IPS-18a (cell line): ENCODE measurements at regions not wholly inside any gene's neighbourhood (a gene's known extent, or its start where the extent isn't known, plus 50 kb on each side); places are given as distances from the start of the nearest gene placed in this dataset.

Experiments used
- H3K27ac ChIP-seq: one replicate; pipeline ENCODE4 v1.5.1; 2013; ENCODE audit warnings: low read length
- H3K27me3 ChIP-seq: one replicate; pipeline ENCODE4 v1.6.1; 2013; ENCODE audit warnings: mild to moderate bottlenecking, low read length; ENCODE audit not compliant: control insufficient read depth, insufficient read depth
- H3K36me3 ChIP-seq: one replicate; pipeline ENCODE4 v1.6.1; 2013; ENCODE audit warnings: low read depth, low read length; ENCODE audit not compliant: control insufficient read depth
- H3K4me1 ChIP-seq: one replicate; pipeline ENCODE4 v1.6.1; 2013; ENCODE audit warnings: low read depth, low read length; ENCODE audit not compliant: control insufficient read depth
- H3K4me3 ChIP-seq: one replicate; pipeline ENCODE4 v1.5.1; 2013; ENCODE audit warnings: low read length
- H3K9ac ChIP-seq: one replicate; pipeline ENCODE4 v1.6.1; 2013; ENCODE audit warnings: mild to moderate bottlenecking, low read length, moderate library complexity
- H3K9me3 ChIP-seq: one replicate; pipeline ENCODE4 v1.6.1; 2013; ENCODE audit warnings: low read depth, low read length; ENCODE audit not compliant: control insufficient read depth

- Histone ChIP-seq H3K4me3 (no peak overlapping the region), H3K27ac (no peak overlapping the region), H3K9me3 (peaks cover 8% of the 10 kb centered on the region), H3K27me3 (no peaks in the 10 kb centered on the region), H3K4me1 (peaks cover 4% of the 10 kb centered on the region), H3K9ac (no peak overlapping the region), H3K36me3 (no peaks in the 10 kb centered on the region)
Observed at GRCh38 chr5:171573451-171574225, 154.2 kb downstream of the FGF18 start.

- Histone ChIP-seq H3K27ac (no peak overlapping the region), H3K9me3 (peaks cover 4% of the 10 kb centered on the region), H3K4me3 (no peak overlapping the region), H3K36me3 (no peaks in the 10 kb centered on the region), H3K4me1 (peaks cover 4% of the 10 kb centered on the region), H3K27me3 (no peaks in the 10 kb centered on the region), H3K9ac (no peak overlapping the region)
Observed at GRCh38 chr5:171574376-171574775, 154.9 kb downstream of the FGF18 start.

- H3K27me3 ChIP-seq, result no peaks in the 10 kb centered on the region
- no peak overlapping the region for H3K4me3 ChIP-seq
- H3K27ac ChIP-seq, result no peak overlapping the region
- no peaks in the 10 kb centered on the region for H3K9me3 ChIP-seq
- no peaks in the 10 kb centered on the region for H3K36me3 ChIP-seq
- H3K4me1 ChIP-seq, result peaks cover 2% of the 10 kb centered on the region
- H3K9ac ChIP-seq, result no peak overlapping the region
Observed at GRCh38 chr5:171575386-171575785, 155.9 kb downstream of the FGF18 start.

- no peak overlapping the region for H3K4me3 ChIP-seq
- H3K4me1 ChIP-seq, result no peaks in the 10 kb centered on the region
- no peak overlapping the region for H3K27ac ChIP-seq
- no peaks in the 10 kb centered on the region for H3K9me3 ChIP-seq
- no peaks in the 10 kb centered on the region for H3K36me3 ChIP-seq
- H3K9ac ChIP-seq, result no peak overlapping the region
- no peaks in the 10 kb centered on the region for H3K27me3 ChIP-seq
Observed at GRCh38 chr5:171575808-171576207, 156.4 kb downstream of the FGF18 start.

DNA sequence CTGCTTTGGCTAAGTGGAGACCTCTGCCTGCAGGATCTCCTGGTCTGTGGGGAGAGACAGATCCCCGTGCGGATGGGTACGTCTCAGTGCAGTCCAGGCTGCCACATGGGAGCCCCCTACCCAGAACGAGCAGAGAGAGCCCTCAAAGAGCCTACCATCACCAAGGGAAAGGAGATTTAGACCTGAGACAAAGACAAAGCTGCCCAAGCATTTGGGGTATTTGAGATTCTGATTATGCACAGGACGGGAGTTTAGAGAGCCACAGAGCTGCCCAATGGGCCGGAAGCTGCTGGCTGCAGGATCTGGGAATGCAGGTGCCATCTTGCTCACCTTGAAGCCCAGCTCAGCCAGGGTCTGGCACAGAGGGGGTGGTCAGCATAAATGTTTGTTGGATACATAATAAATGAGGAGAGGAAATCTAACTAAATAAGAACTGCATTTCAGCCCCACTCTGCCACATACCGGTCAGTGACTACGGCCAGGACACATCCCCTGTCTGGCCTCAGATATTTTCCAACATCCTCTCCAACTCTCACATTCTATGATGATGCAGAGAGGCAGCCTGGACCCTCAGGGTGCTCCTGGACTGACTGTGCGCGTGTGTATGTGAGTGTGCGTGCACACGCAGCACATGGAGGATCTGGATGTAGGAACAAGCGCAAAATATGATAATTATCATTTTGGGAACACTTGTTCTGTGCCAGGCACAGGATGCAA is 157.8 kb downstream of the FGF18 start:
- Histone ChIP-seq H3K36me3 (no peaks in the 10 kb centered on the region), H3K4me3 (no peak overlapping the region), H3K9ac (no peak overlapping the region), H3K27ac (no peak overlapping the region), H3K9me3 (no peaks in the 10 kb centered on the region), H3K4me1 (no peaks in the 10 kb centered on the region), H3K27me3 (no peaks in the 10 kb centered on the region)

GRCh38 chr5:171578049-171578828 is 158.8 kb downstream of the FGF18 start:
- Histone ChIP-seq H3K4me1 (no peaks in the 10 kb centered on the region), H3K4me3 (no peak overlapping the region), H3K27me3 (no peaks in the 10 kb centered on the region), H3K36me3 (no peaks in the 10 kb centered on the region), H3K27ac (no peak overlapping the region), H3K9ac (no peak overlapping the region), H3K9me3 (no peaks in the 10 kb centered on the region)

DNA sequence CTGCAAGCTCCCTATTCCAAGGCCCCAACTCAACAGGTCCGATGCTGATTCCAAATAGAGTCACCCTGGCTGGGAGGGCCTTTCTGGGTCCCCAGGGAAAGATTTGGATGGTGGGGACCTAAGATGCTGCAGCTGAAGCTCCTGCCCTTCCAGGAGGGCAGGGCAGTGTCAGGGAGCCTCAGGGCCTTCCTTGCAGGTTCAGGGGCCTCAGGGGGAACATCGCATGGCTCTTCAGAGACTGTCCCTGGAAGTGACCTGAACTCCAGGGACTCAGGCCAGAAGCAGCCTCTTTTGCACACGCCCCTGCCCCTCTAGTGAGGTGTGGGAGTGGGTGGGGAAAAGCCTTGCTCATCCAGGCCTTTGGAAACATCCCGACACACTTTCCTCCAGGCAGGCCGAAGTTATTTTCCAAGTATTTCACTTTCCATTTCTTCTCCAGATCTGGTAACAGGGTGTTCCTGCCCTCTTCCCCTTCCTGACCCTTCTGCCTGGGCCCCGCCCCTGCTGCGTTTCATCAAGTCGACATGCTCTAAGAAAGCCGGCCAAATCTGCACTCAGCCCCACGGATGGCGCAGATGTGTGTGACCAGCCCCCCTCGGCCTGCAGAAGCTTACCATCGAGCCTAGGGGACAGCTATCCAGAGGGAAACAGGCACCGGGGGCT is 159.5 kb downstream of the FGF18 start:
- no peaks in the 10 kb centered on the region for H3K27me3 ChIP-seq
- H3K27ac ChIP-seq, result no peak overlapping the region
- no peaks in the 10 kb centered on the region for H3K4me1 ChIP-seq
- no peaks in the 10 kb centered on the region for H3K36me3 ChIP-seq
- no peak overlapping the region for H3K4me3 ChIP-seq
- no peaks in the 10 kb centered on the region for H3K9me3 ChIP-seq
- H3K9ac ChIP-seq, result no peak overlapping the region

GRCh38 chr5:171579976-171580411 is 160.5 kb downstream of the FGF18 start:
- no peaks in the 10 kb centered on the region for H3K9me3 ChIP-seq
- H3K4me3 ChIP-seq, result no peak overlapping the region
- H3K4me1 ChIP-seq, result no peaks in the 10 kb centered on the region
- H3K36me3 ChIP-seq, result no peaks in the 10 kb centered on the region
- H3K27me3 ChIP-seq, result no peaks in the 10 kb centered on the region
- H3K9ac ChIP-seq, result no peak overlapping the region
- H3K27ac ChIP-seq, result no peak overlapping the region

- no peak overlapping the region for H3K27ac ChIP-seq
- no peak overlapping the region for H3K9ac ChIP-seq
- no peaks in the 10 kb centered on the region for H3K27me3 ChIP-seq
- H3K4me3 ChIP-seq, result no peak overlapping the region
- H3K9me3 ChIP-seq, result no peaks in the 10 kb centered on the region
- no peaks in the 10 kb centered on the region for H3K4me1 ChIP-seq
- no peaks in the 10 kb centered on the region for H3K36me3 ChIP-seq
Observed at GRCh38 chr5:171580502-171581265, 161.2 kb downstream of the FGF18 start.

- H3K4me3 ChIP-seq, result no peak overlapping the region
- no peaks in the 10 kb centered on the region for H3K36me3 ChIP-seq
- H3K9ac ChIP-seq, result no peak overlapping the region
- no peaks in the 10 kb centered on the region for H3K4me1 ChIP-seq
- no peak overlapping the region for H3K27ac ChIP-seq
- no peaks in the 10 kb centered on the region for H3K9me3 ChIP-seq
- no peaks in the 10 kb centered on the region for H3K27me3 ChIP-seq
Observed at GRCh38 chr5:171581781-171582180, 162.3 kb downstream of the FGF18 start.
